Common myeloid progenitor, CD34-positive (primary cell): ENCODE measurements at regions not wholly inside any gene's neighbourhood (a gene's known extent, or its start where the extent isn't known, plus 50 kb on each side); places are given as distances from the start of the nearest gene placed in this dataset.

Experiments used
- CTCF ChIA-PET: fragments of 350-600 bp; sonication (Branson Sonifier 250); formaldehyde crosslinking; loops from one replicate; lab custom pipeline; 2021; ENCODE audit warnings: antibody characterized with exemption; lab: Charles Lee
- POLR2A ChIA-PET: fragments of 350-600 bp; sonication (Branson Sonifier 250); formaldehyde crosslinking; loops from one replicate; lab custom pipeline; 2021; ENCODE audit warnings: antibody characterized with exemption; lab: Charles Lee
- DNase-seq, 3 donors: peaks; one replicate each; pipeline versions ENCODE4 v3.0.0 to v3.0.0-alpha.2; 2013
- H3K27ac ChIP-seq, 2 experiments: 1 replicate in 1 of 2; 2 replicates in 1 of 2; pipeline ENCODE4 v1.7.0; 2013; ENCODE audit warnings: inconsistent platforms in 2 of 2, low read length in 2 of 2, mild to moderate bottlenecking in 2 of 2, low read depth in 1 of 2, moderate library complexity in 1 of 2; ENCODE audit not compliant: severe bottlenecking in 2 of 2, insufficient read depth in 1 of 2, poor library complexity in 1 of 2
- H3K27me3 ChIP-seq, 5 experiments: replicated peaks in 2 of 5; 1 replicate in 3 of 5; 2 replicates in 2 of 5; pipeline versions ENCODE4 v1.6.1 to v1.7.0; 2013; ENCODE audit warnings: low read length in 4 of 5, mild to moderate bottlenecking in 2 of 5, moderate library complexity in 2 of 5, inconsistent platforms in 1 of 5; ENCODE audit not compliant: insufficient read depth in 5 of 5, control insufficient read depth in 4 of 5
- H3K36me3 ChIP-seq, 4 experiments: 1 replicate in 2 of 4; 2 replicates in 2 of 4; pipeline versions ENCODE4 v1.6.1 to v1.7.0; 2013; ENCODE audit warnings: low read length in 3 of 4, control low read depth in 1 of 4, mild to moderate bottlenecking in 1 of 4; ENCODE audit not compliant: control insufficient read depth in 4 of 4, insufficient read depth in 4 of 4
- H3K4me1 ChIP-seq, 4 experiments: 1 replicate in 3 of 4; 2 replicates in 1 of 4; pipeline versions ENCODE4 v1.6.1 to v1.7.1; 2013; ENCODE audit warnings: low read length in 3 of 4, mild to moderate bottlenecking in 3 of 4, control low read depth in 1 of 4, inconsistent platforms in 1 of 4, moderate library complexity in 1 of 4; ENCODE audit not compliant: control insufficient read depth in 4 of 4, insufficient read depth in 4 of 4; ENCODE audit errors: control extremely low read depth in 1 of 4
- H3K4me3 ChIP-seq, 7 experiments: 1 replicate in 4 of 7; 2 replicates in 3 of 7; pipeline versions ENCODE4 v1.5.1 to v1.7.0; 2013; ENCODE audit warnings: mild to moderate bottlenecking in 7 of 7, low read length in 6 of 7, moderate library complexity in 6 of 7, inconsistent platforms in 2 of 7, low read depth in 2 of 7, control low read depth in 1 of 7; ENCODE audit not compliant: insufficient read depth in 4 of 7, control insufficient read depth in 1 of 7; ENCODE audit errors: extremely low read depth in 1 of 7
- H3K9me3 ChIP-seq, 5 experiments: 1 replicate in 4 of 5; 2 replicates in 1 of 5; pipeline versions ENCODE4 v1.6.1 to v1.7.1; 2013; ENCODE audit warnings: low read length in 4 of 5, mild to moderate bottlenecking in 2 of 5, inconsistent platforms in 1 of 5, low read depth in 1 of 5, moderate library complexity in 1 of 5; ENCODE audit not compliant: control insufficient read depth in 4 of 5, insufficient read depth in 2 of 5; ENCODE audit errors: control extremely low read depth in 1 of 5
- WGBS: methylation state at CpG from one replicate; pipeline ENCODE4 v1.1.5; 2013; ENCODE audit not compliant: insufficient coverage; 5-methylcytosine and 5-hydroxymethylcytosine counted together

DNA sequence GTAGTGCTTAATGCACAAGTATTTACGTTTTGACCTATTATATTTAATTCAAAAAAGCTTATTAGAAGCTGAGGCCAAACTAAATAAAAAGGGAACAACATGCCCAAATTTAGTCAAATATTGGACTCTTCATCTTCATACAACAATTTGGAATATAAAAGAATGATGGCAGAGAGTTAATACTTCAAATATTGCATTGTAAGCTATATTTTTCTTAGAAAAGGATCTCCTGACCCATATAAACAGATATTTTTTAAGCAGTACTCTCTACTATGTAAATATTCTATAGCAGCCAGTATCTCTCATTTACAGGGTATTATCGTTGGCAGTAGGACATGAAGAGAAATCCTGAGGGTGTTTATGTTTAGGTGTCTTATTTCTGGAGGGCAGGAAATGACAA lies 531.2 kb downstream of the NYAP2 start:
- no peaks in the 10 kb centered on the region for H3K4me1 ChIP-seq
- CTCF ChIA-PET, result no interaction called here
- WGBS, result no CpG with 5 or more reads among the region's 2 CpGs
- no peak overlapping the region for H3K4me3 ChIP-seq
- H3K36me3 ChIP-seq, result no peaks in the 10 kb centered on the region
- no peaks in the 10 kb centered on the region for H3K9me3 ChIP-seq
- POLR2A ChIA-PET, result no interaction called here
- no peak overlapping the region for H3K27ac ChIP-seq
- H3K27me3 ChIP-seq, result no peaks in the 10 kb centered on the region
- no peak for DNase-seq

DNA sequence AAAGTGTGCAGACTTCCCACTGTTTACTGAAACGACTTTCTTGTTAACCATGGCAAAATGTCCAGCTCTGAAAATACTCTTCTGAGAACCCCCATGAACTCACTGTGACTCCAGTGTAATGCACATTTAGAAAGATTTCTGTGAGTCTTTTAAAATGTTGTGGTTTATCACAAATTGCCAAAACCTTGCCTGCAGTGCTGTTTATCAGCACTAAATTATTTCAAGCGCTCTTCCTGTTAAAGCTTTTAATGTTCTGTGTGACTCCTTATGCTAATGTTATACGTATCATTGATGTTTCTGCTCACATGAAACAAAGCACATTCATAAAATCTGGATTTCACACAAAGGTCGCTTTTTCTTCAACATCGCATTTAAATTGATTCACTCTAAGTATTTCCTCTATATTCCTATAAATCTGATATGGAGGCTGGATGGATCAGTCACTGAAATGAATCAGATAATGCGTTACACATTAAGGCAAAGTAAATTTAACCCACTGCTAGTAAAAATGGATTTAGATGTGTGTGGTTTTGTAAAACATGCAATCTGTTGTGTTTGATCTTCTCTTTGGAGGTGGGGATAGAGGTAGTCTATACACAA lies 521.2 kb downstream of the NYAP2 start:
- WGBS, result 60% methylated on average over 1 of the region's 6 CpGs
- Histone ChIP-seq H3K27ac (no peak overlapping the region), H3K36me3 (no peaks in the 10 kb centered on the region), H3K9me3 (no peaks in the 10 kb centered on the region), H3K4me3 (no peak overlapping the region), H3K4me1 (no peaks in the 10 kb centered on the region), H3K27me3 (no peaks in the 10 kb centered on the region)
- DNase-seq, result no peak
- POLR2A ChIA-PET, result no interaction called here
- CTCF ChIA-PET, result interaction anchor here (1.0 kb wide), 1 partner anchor 26 kb away, joined by 3 read pairs; no protein-coding TSS in a partner anchor

DNA sequence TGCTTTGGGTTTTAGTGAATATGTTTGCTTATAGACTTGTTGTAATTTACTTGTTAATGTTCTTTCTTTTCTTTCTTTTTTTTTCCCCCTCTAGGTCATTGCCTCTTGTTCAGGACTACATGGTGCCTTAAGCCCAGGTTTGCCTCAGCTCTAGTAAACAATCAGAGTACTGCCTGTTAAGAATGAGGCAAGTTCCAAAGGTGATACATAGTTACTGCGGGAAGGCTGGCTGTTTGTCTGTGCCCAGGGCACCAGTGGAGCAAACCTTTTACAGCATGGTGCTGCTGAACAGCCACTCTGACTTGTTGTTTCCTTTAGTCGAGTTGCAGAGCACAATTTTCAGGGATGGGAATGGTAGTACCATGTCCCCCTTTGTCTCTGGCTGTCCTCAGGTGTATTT lies 517.2 kb downstream of the NYAP2 start:
- ChIA-PET CTCF (no interaction called here), POLR2A (no interaction called here)
- Histone ChIP-seq H3K27ac (no peak overlapping the region), H3K4me3 (no peak overlapping the region), H3K4me1 (no peaks in the 10 kb centered on the region), H3K36me3 (no peaks in the 10 kb centered on the region), H3K9me3 (no peaks in the 10 kb centered on the region), H3K27me3 (no peaks in the 10 kb centered on the region)
- DNase-seq, result no peak
- 86% methylated on average over 2 of the region's 2 CpGs for whole genome bisulfite sequencing

- Histone ChIP-seq H3K36me3 (no peaks in the 10 kb centered on the region), H3K4me1 (no peaks in the 10 kb centered on the region), H3K9me3 (no peaks in the 10 kb centered on the region), H3K27me3 (no peaks in the 10 kb centered on the region), H3K27ac (no peak overlapping the region), H3K4me3 (no peak overlapping the region)
- WGBS, result 88% methylated on average over 2 of the region's 6 CpGs
- POLR2A ChIA-PET, result no interaction called here
- CTCF ChIA-PET, result interaction anchor here (0.6 kb wide), 1 partner anchor 1736 kb away, joined by 3 read pairs; no protein-coding TSS in a partner anchor
- DNase-seq, result no peak
Observed at GRCh38 chr2:225911019-225911418, 511.5 kb downstream of the NYAP2 start.

DNA sequence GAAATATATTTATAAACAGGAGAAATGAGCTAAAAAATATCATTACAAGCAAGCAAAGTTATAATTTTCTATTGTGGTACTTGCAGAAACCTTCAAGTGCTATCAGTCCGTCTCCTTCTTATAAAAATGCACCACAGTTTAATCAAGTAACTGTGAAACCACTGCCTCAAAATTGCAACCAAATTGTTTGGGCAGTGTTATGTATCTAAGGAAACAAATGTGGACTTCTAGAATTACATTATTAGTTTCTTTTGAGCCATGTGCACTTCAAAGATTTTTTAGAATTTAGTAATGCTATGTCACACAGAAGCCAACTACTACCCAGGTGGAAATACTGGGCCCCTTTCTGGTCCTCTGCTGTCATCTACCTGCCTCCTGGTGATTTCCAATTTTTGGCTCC lies 495.6 kb downstream of the NYAP2 start:
- H3K27ac ChIP-seq, result no peak overlapping the region
- WGBS, result no CpG with 5 or more reads among the region's 1 CpG
- DNase-seq, result peak in 2 of 3 donors; percentile 3 to 17
- peaks cover 0 to 2% (median 0%) of the 10 kb centered on the region in 5 experiments for H3K27me3 ChIP-seq
- POLR2A ChIA-PET, result no interaction called here
- no peak overlapping the region for H3K4me3 ChIP-seq
- no peaks in the 10 kb centered on the region for H3K4me1 ChIP-seq
- H3K36me3 ChIP-seq, result no peaks in the 10 kb centered on the region
- H3K9me3 ChIP-seq, result no peaks in the 10 kb centered on the region
- CTCF ChIA-PET, result interaction anchor here (0.7 kb wide), 1 partner anchor 25 kb away, joined by 3 read pairs; no protein-coding TSS in a partner anchor

GRCh38 chr2:225894236-225894980 lies 494.9 kb downstream of the NYAP2 start:
- ChIA-PET CTCF (interaction anchor here (0.7 kb wide), 1 partner anchor 26 kb away, joined by 3 read pairs; no protein-coding TSS in a partner anchor), POLR2A (interaction anchor here (0.6 kb wide), 1 partner anchor 199 kb away, joined by 3 read pairs; no protein-coding TSS in a partner anchor)
- H3K9me3 ChIP-seq, result no peaks in the 10 kb centered on the region
- WGBS, result 40% methylated on average over 1 of the region's 4 CpGs
- H3K27ac ChIP-seq, result no peak overlapping the region
- no peak for DNase-seq
- peaks cover 0 to 2% (median 0%) of the 10 kb centered on the region in 5 experiments for H3K27me3 ChIP-seq
- no peak overlapping the region for H3K4me3 ChIP-seq
- no peaks in the 10 kb centered on the region for H3K4me1 ChIP-seq
- H3K36me3 ChIP-seq, result no peaks in the 10 kb centered on the region

DNA sequence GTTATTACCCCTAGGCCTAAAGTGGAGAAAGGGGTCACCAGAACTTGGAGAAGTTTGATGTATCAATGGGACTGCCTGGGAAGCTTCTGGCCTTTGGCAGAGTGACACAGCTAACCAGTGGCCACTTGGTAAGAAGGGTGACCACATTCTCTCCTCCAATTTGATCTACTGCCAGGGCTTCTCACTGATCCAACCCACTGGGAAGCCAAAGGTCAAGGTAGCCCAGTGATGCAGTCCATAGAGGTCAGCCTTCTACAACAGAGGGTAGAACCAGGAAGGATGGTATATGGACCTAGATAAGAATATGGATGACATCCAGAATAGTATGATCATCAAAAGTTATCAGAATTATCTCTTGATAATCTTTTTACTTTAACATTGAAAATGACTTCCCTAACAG lies 493.6 kb downstream of the NYAP2 start:
- Histone ChIP-seq H3K27me3 (peaks cover 0 to 2% (median 0%) of the 10 kb centered on the region in 5 experiments), H3K9me3 (no peaks in the 10 kb centered on the region), H3K36me3 (no peaks in the 10 kb centered on the region), H3K4me3 (no peak overlapping the region), H3K4me1 (no peaks in the 10 kb centered on the region), H3K27ac (no peak overlapping the region)
- no peak for DNase-seq
- CTCF ChIA-PET, result no interaction called here
- POLR2A ChIA-PET, result no interaction called here
